ENCODE measurements at regions not wholly inside any gene's neighbourhood (a gene's known extent, or its start where the extent isn't known, plus 50 kb on each side); places are given as distances from the start of the nearest gene placed in this dataset.

DNA sequence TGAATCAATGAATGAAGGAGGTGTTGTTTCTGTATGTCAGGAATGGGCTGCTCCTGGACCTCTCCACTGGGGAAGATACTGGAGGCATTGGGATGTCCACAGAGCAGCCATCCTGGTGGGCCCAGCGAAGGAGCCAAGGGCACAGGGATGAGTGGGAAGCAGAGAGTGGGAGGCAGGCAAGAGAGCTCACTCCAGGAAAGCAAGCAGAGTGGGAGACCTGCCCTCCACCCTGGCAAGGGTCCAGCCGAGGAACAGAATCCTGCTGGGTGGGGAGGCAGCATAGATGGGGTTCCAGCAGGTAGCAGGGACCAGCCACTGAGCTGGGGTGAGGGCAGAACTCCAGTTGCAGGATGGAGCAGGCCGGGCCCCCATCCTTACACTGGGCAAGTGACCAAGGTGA lies 71.9 kb upstream of the AMZ2 start:
- H3K36me3 ChIP-seq = no peaks in the 10 kb centered on the region
- no peaks in the 10 kb centered on the region for H3K27me3 ChIP-seq
- no peaks in the 10 kb centered on the region for H3K9me3 ChIP-seq
- intact Hi-C loops (cut with DNase I) = loop anchor here (10.0 kb wide), 1 partner anchor 289 kb away; no protein-coding TSS in a partner anchor
- ATAC-seq (no peak), DNase-seq (no peak)
- H3K4me1 ChIP-seq = no peaks in the 10 kb centered on the region
- WGBS (ENCODE audit: insufficient coverage, low coverage, low lambda C conversion rate, missing lambda C conversion rate) = 71% methylated on average over 3 of the region's 3 CpGs
- no peak overlapping the region for H3K4me3 ChIP-seq
- no peak overlapping the region for H3K27ac ChIP-seq
- no peak for TF ChIP-seq POLR2A (IDR thresholded peaks at IDR 0.05)
- TF ChIP-seq, protein P1, sequence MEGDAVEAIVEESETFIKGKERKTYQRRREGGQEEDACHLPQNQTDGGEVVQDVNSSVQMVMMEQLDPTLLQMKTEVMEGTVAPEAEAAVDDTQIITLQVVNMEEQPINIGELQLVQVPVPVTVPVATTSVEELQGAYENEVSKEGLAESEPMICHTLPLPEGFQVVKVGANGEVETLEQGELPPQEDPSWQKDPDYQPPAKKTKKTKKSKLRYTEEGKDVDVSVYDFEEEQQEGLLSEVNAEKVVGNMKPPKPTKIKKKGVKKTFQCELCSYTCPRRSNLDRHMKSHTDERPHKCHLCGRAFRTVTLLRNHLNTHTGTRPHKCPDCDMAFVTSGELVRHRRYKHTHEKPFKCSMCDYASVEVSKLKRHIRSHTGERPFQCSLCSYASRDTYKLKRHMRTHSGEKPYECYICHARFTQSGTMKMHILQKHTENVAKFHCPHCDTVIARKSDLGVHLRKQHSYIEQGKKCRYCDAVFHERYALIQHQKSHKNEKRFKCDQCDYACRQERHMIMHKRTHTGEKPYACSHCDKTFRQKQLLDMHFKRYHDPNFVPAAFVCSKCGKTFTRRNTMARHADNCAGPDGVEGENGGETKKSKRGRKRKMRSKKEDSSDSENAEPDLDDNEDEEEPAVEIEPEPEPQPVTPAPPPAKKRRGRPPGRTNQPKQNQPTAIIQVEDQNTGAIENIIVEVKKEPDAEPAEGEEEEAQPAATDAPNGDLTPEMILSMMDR (IDR thresholded peaks at IDR 0.05) = no peak

DNA sequence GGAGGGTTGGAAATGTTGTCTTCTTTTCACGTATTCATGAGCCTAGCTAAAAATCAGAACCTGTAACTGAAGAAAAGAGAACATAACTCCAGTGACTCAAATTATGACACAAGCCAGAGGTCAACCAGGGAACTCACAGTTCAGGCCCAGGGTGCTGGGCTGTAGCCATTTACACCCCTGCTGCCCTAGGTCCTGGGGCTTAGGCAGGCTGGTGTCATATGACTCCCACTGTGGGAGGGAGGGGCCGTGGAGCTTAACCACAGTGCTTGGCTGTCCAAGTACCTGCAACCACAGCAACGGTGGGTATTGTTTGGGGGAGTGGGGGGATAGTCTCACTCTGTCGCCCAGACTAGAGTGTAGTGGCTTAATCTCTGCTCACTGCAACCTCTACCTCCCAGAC lies 71.1 kb upstream of the AMZ2 start:
- no peaks in the 10 kb centered on the region for H3K9me3 ChIP-seq
- no peaks in the 10 kb centered on the region for H3K36me3 ChIP-seq
- intact Hi-C loops (cut with DNase I) = loop anchor here (10.0 kb wide), 1 partner anchor 288 kb away; no protein-coding TSS in a partner anchor
- TF ChIP-seq, protein P1 (IDR thresholded peaks at IDR 0.05) = no peak
- TF ChIP-seq POLR2A (IDR thresholded peaks at IDR 0.05) = no peak
- no peak for ATAC-seq
- no peaks in the 10 kb centered on the region for H3K4me1 ChIP-seq
- no peak overlapping the region for H3K27ac ChIP-seq
- H3K27me3 ChIP-seq = no peaks in the 10 kb centered on the region
- 92% methylated on average over 2 of the region's 4 CpGs for WGBS (ENCODE audit: insufficient coverage, low coverage, low lambda C conversion rate, missing lambda C conversion rate)
- no peak for DNase-seq
- no peak overlapping the region for H3K4me3 ChIP-seq

DNA sequence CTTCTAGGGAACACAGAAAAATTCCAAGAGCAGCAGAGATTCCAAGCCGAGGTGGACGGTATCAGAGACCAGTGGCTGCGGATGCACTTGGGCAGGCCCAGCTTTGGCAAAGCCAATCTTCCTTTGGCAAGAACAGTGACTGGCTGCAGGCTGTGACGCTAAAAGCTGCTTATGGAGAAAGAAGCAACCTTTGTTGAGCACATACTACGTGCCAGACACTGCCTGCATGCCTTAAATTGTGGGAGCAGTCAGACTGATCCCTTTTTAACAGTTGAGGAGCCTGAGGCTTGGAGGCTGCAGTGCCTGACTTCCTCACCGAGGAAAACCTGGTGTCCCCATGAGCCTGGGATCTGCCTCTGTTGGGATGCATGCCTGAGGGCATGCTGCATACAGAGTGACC lies 69.0 kb upstream of the AMZ2 start:
- ATAC-seq (no peak), DNase-seq (no peak)
- H3K27me3 ChIP-seq = no peaks in the 10 kb centered on the region
- intact Hi-C loops (cut with DNase I) = loop anchor here (10.0 kb wide), 1 partner anchor 286 kb away; no protein-coding TSS in a partner anchor
- H3K9me3 ChIP-seq = no peaks in the 10 kb centered on the region
- 67% methylated on average over 1 of the region's 6 CpGs for WGBS (ENCODE audit: insufficient coverage, low coverage, low lambda C conversion rate, missing lambda C conversion rate)
- H3K4me1 ChIP-seq = no peaks in the 10 kb centered on the region
- H3K36me3 ChIP-seq = no peaks in the 10 kb centered on the region
- H3K27ac ChIP-seq = no peak overlapping the region
- no peak overlapping the region for H3K4me3 ChIP-seq
- TF ChIP-seq, protein P1 (IDR thresholded peaks at IDR 0.05) = no peak
- no peak for TF ChIP-seq POLR2A (IDR thresholded peaks at IDR 0.05)

DNA sequence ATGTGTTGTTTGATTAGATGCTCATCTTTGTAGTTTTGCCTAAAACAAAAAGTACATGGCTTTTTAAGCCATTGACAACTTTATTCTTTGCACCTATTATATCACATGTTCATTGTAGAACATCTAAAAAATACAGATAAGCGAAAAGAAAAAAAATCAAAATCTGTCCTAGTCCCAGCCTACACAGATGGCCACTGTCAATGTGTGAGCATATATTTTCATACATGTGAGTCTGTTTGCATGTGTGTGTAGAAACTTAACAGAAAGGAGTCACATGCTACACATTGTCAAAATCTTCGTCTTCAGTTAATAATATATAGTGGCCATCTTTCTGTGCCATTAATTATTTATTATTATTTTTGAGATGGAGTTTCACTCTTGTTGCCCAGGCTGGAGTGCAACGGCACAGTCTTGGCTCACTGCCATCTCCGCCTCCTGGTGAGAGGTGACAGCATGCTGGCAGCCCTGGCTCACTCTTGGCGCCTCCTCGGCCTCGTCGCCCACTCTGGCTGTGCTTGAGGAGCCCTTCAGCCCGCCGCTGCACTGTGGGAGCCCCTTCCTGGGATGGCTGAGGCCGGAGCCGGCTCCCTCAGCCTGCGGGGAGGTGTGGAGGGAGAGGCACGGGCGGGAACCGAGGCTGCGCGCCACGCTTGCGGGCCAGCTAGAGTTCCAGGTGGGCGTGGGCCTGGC lies 68.5 kb upstream of the AMZ2 start:
- H3K4me3 ChIP-seq = no peak overlapping the region
- ATAC-seq = no peak
- TF ChIP-seq POLR2A (IDR thresholded peaks at IDR 0.05) = no peak
- TF ChIP-seq, protein P1 (IDR thresholded peaks at IDR 0.05) = no peak
- no peaks in the 10 kb centered on the region for H3K36me3 ChIP-seq
- intact Hi-C loops (cut with DNase I) = loop anchor here (10.0 kb wide), 1 partner anchor 285 kb away; no protein-coding TSS in a partner anchor
- no peak for DNase-seq
- no peak overlapping the region for H3K27ac ChIP-seq
- H3K27me3 ChIP-seq = no peaks in the 10 kb centered on the region
- H3K4me1 ChIP-seq = no peaks in the 10 kb centered on the region
- 80% methylated on average over 4 of the region's 21 CpGs for WGBS (ENCODE audit: insufficient coverage, low coverage, low lambda C conversion rate, missing lambda C conversion rate)
- H3K9me3 ChIP-seq = no peaks in the 10 kb centered on the region
